Endodermal cell (in vitro differentiated cells): ENCODE measurements at regions not wholly inside any gene's neighbourhood (a gene's known extent, or its start where the extent isn't known, plus 50 kb on each side); places are given as distances from the start of the nearest gene placed in this dataset.
"Not testable (repeated sequence)": the region's sequence is repeated elsewhere in the genome, so short reads cannot be mapped to it uniquely, and the experiment has no call there.

ENCODE experiments used
- DNase-seq: peaks from one replicate; pipeline ENCODE4 v3.0.0-alpha.2; 2017
- H3K27ac ChIP-seq: 2 replicates; pipeline ENCODE4 v1.5.1; 2013; ENCODE audit warnings: mild to moderate bottlenecking, low read depth, low read length, moderate library complexity
- H3K27me3 ChIP-seq: 2 replicates; pipeline ENCODE4 v1.6.1; 2013; ENCODE audit warnings: mild to moderate bottlenecking, low read length, moderate library complexity; ENCODE audit not compliant: insufficient read depth, control insufficient read depth, poor library complexity, severe bottlenecking
- H3K36me3 ChIP-seq: 2 replicates; pipeline ENCODE4 v1.7.0; 2013; ENCODE audit warnings: mild to moderate bottlenecking, low read length, moderate library complexity; ENCODE audit not compliant: control insufficient read depth, insufficient read depth
- H3K4me1 ChIP-seq: one replicate; pipeline ENCODE4 v1.7.0; 2013; ENCODE audit warnings: low read length; ENCODE audit not compliant: control insufficient read depth, insufficient read depth
- H3K4me3 ChIP-seq: 2 replicates; pipeline ENCODE4 v1.5.1; 2013; ENCODE audit warnings: mild to moderate bottlenecking, low read length, moderate library complexity
- H3K9ac ChIP-seq: 2 replicates; pipeline ENCODE4 v1.6.1; 2013; ENCODE audit warnings: mild to moderate bottlenecking, low read length, moderate library complexity; ENCODE audit not compliant: poor library complexity, severe bottlenecking; ENCODE audit errors: extremely low read depth
- H3K9me3 ChIP-seq: 2 replicates; pipeline ENCODE4 v1.6.1; 2013; ENCODE audit warnings: mild to moderate bottlenecking, low read length, moderate library complexity; ENCODE audit not compliant: control insufficient read depth
- H3K27ac Mint-ChIP-seq: 2 replicates; pipeline ENCODE4 v1.8.0; 2020; ENCODE audit warnings: mixed read lengths
- H3K27me3 Mint-ChIP-seq: 2 replicates; pipeline ENCODE4 v1.8.0; 2021; ENCODE audit warnings: mild to moderate bottlenecking, mixed read lengths; ENCODE audit not compliant: insufficient read depth
- H3K36me3 Mint-ChIP-seq: 2 replicates; pipeline ENCODE4 v1.8.0; 2020; ENCODE audit warnings: low read depth, mixed read lengths
- H3K4me1 Mint-ChIP-seq: 2 replicates; pipeline ENCODE4 v1.8.0; 2020; ENCODE audit warnings: mixed read lengths
- H3K4me3 Mint-ChIP-seq: 2 replicates; pipeline ENCODE4 v1.8.0; 2020; ENCODE audit warnings: mild to moderate bottlenecking, moderate library complexity, mixed read lengths
- H3K9me3 Mint-ChIP-seq: 2 replicates; pipeline ENCODE4 v1.8.0; 2020; ENCODE audit warnings: mild to moderate bottlenecking, mixed read lengths
- CTCF ChIP-seq: fragments of 200-600 bp; sonication (generic); conservative IDR thresholded peaks from 2 replicates; pipeline ENCODE4 v1.5.0; 2021; ENCODE audit warnings: antibody characterized with exemption, mild to moderate bottlenecking
- WGBS, 2 experiments: methylation state at CpG; one replicate each; pipeline versions ENCODE4 v1.1.5 to v1.1.7; 2013; ENCODE audit warnings: missing lambda C conversion rate in 2 of 2, mixed read lengths in 1 of 2; ENCODE audit not compliant: insufficient coverage in 1 of 2, insufficient read length in 1 of 2; 5-methylcytosine and 5-hydroxymethylcytosine counted together

GRCh38 chr7:83732305-83732704 lies 83.4 kb upstream of the SEMA3E start:
- Mint-ChIP-seq H3K36me3 (no peaks in the 10 kb centered on the region), H3K27me3 (no peaks in the 10 kb centered on the region), H3K27ac (peak overlapping the region; percentile 1), H3K4me3 (no peak overlapping the region), H3K4me1 (peaks cover 26% of the 10 kb centered on the region), H3K9me3 (peaks cover 5% of the 10 kb centered on the region)
- Histone ChIP-seq H3K4me3 (no peak overlapping the region), H3K27me3 (no peaks in the 10 kb centered on the region), H3K9ac (no peak overlapping the region), H3K36me3 (no peaks in the 10 kb centered on the region), H3K27ac (no peak overlapping the region), H3K9me3 (peaks cover 3% of the 10 kb centered on the region), H3K4me1 (peaks cover 12% of the 10 kb centered on the region)
- WGBS, 2 experiments: 81 to 92% methylated on average over 2 to 3 of the region's 3 CpGs
- no peak for TF ChIP-seq CTCF
- no peak for DNase-seq

- Mint-ChIP-seq H3K36me3 (no peaks in the 10 kb centered on the region), H3K4me3 (no peak overlapping the region), H3K4me1 (peaks cover 20% of the 10 kb centered on the region), H3K27me3 (no peaks in the 10 kb centered on the region), H3K27ac (no peak overlapping the region), H3K9me3 (peaks cover 5% of the 10 kb centered on the region)
- H3K27me3 ChIP-seq: no peaks in the 10 kb centered on the region
- H3K36me3 ChIP-seq: no peaks in the 10 kb centered on the region
- TF ChIP-seq CTCF: no peak
- H3K9me3 ChIP-seq: peaks cover 3% of the 10 kb centered on the region
- peaks cover 6% of the 10 kb centered on the region for H3K4me1 ChIP-seq
- H3K4me3 ChIP-seq: no peak overlapping the region
- no peak overlapping the region for H3K27ac ChIP-seq
- no peak overlapping the region for H3K9ac ChIP-seq
- DNase-seq: no peak
Measured at GRCh38 chr7:83731154-83731553, 82.2 kb upstream of the SEMA3E start.

- H3K27me3 Mint-ChIP-seq, DNase-seq, H3K27ac ChIP-seq, H3K4me1 ChIP-seq, H3K27ac Mint-ChIP-seq, H3K36me3 ChIP-seq, H3K36me3 Mint-ChIP-seq, H3K4me3 ChIP-seq, H3K4me3 Mint-ChIP-seq, H3K4me1 Mint-ChIP-seq, H3K27me3 ChIP-seq, H3K9ac ChIP-seq: not testable (repeated sequence)
- 83 to 84% methylated on average over 6 of the region's 6 CpGs for WGBS, 2 experiments
- H3K9me3 Mint-ChIP-seq: peaks cover 44% of the 10 kb centered on the region
- H3K9me3 ChIP-seq: peaks cover 14% of the 10 kb centered on the region
Measured at GRCh38 chr7:83716923-83717322, 68.0 kb upstream of the SEMA3E start.

GRCh38 chr7:83708531-83708930 lies 59.6 kb upstream of the SEMA3E start:
- Mint-ChIP-seq H3K27me3 (no peaks in the 10 kb centered on the region), H3K4me1 (peaks cover 8% of the 10 kb centered on the region), H3K36me3 (no peaks in the 10 kb centered on the region), H3K4me3 (no peak overlapping the region), H3K27ac (no peak overlapping the region), H3K9me3 (peaks cover 38% of the 10 kb centered on the region)
- 93 to 100% methylated on average over 1 to 3 of the region's 3 CpGs for WGBS, 2 experiments
- Histone ChIP-seq H3K36me3 (no peaks in the 10 kb centered on the region), H3K9me3 (peaks cover 22% of the 10 kb centered on the region), H3K9ac (no peak overlapping the region), H3K27me3 (no peaks in the 10 kb centered on the region), H3K4me1 (no peaks in the 10 kb centered on the region), H3K27ac (no peak overlapping the region), H3K4me3 (peak overlapping the region; percentile 28)
- no peak for DNase-seq
- TF ChIP-seq CTCF: no peak
